Right lobe of liver (tissue), 6 donors: ENCODE measurements at regions not wholly inside any gene's neighbourhood (a gene's known extent, or its start where the extent isn't known, plus 50 kb on each side); places are given as distances from the start of the nearest gene placed in this dataset.

Experiments
- ATAC-seq, 4 donors: fragments of 200-7000 bp; cut with Tn5 transposase; one replicate each; pipeline ENCODE4 v1.9.1; 2020; ENCODE audit warnings: mild to moderate bottlenecking in 4 of 4, moderate library complexity in 4 of 4
- DNase-seq, 3 donors: peaks; one replicate each; pipeline ENCODE4 v3.0.0-alpha.2; 2020
- H3K27ac ChIP-seq, 3 donors: fragments of 200-600 bp; one replicate each; pipeline ENCODE4 v1.8.0; 2022
- H3K27me3 ChIP-seq, 2 donors: fragments of 200-600 bp; one replicate each; pipeline ENCODE4 v1.8.0; 2022
- H3K36me3 ChIP-seq, 4 donors: fragments of 200-600 bp; sonication (generic) in 1 of 4; one replicate each; pipeline versions ENCODE4 v1.5.1 to v1.8.0; 2017 to 2022; ENCODE audit warnings: control low read depth in 1 of 4
- H3K4me1 ChIP-seq, 4 donors: fragments of 200-600 bp; sonication (generic) in 1 of 4; one replicate each; pipeline versions ENCODE4 v1.5.1 to v1.8.0; 2017 to 2022; ENCODE audit warnings: control low read depth in 1 of 4
- H3K4me3 ChIP-seq, 3 donors: fragments of 200-600 bp; one replicate each; pipeline ENCODE4 v1.8.0; 2022
- H3K9me3 ChIP-seq, 4 donors: fragments of 200-600 bp; sonication (generic) in 1 of 4; one replicate each; pipeline versions ENCODE4 v1.5.1 to v1.8.0; 2017 to 2022; ENCODE audit warnings: control low read depth in 1 of 4
- POLR2A ChIP-seq: fragments of 450-650 bp; IDR thresholded peaks from one replicate; pipeline ENCODE4 v1.6.1; 2017; ENCODE audit warnings: antibody characterized with exemption, mild to moderate bottlenecking
- WGBS: methylation state at CpG from one replicate; pipeline ENCODE4 v1.1.6; 2018; ENCODE audit warnings: low coverage, low lambda C conversion rate; ENCODE audit not compliant: insufficient coverage; ENCODE audit errors: missing lambda C conversion rate; 5-methylcytosine and 5-hydroxymethylcytosine counted together
- intact Hi-C, 2 donors: fragments of 100-400 bp; cut with DNase I; formaldehyde crosslinking; loops; one replicate each; pipeline versions ENCODE4 v1.11.2 to v1.14.1; 2022
- TF ChIP-seq, protein P1 (sequence below), 4 donors: fragments of 200-600 bp in 3 of 4; fragments of 450-650 bp in 1 of 4; IDR thresholded peaks; one replicate each; pipeline versions ENCODE4 v1.5.1 to v1.8.0; 2016 to 2022; ENCODE audit warnings: antibody characterized with exemption in 4 of 4, mild to moderate bottlenecking in 2 of 4
- donor health status: DM: no; HTN: yes; CAD: no.
- donor health status: DM: no; HTN: no; CAD: no.
- donor health status: DM: no; HTN: no; CAD: no.
- donor health status: DM: no; HTN: yes; CAD: no.
- donor health status: DM: no; HTN: yes; CAD: no.

DNA sequence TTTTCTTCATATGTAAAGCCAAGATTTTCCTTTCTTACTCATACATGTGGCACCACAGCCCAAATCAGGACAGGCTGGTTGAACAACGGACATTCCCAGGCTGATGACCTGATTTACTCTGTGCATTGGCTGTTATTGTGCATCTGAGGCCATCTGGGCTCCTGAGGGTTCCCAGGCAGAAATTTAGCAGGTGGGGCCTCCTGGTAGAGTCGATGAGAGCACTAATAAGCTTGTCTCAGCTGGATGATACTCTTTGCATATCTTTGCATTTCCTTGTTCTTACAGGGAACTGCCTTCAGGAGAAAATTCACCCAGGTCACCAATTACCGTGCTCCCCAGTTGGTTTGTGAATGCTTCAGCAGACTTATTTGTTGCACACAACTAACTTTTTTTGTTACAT lies 605.1 kb downstream of the ELAVL2 start:
- ATAC-seq (no peak), DNase-seq (no peak)
- no peak overlapping the region for H3K27ac ChIP-seq
- no peaks in the 10 kb centered on the region for H3K9me3 ChIP-seq
- H3K27me3 ChIP-seq, result no peaks in the 10 kb centered on the region
- H3K36me3 ChIP-seq, result no peaks in the 10 kb centered on the region
- TF ChIP-seq, protein P1, sequence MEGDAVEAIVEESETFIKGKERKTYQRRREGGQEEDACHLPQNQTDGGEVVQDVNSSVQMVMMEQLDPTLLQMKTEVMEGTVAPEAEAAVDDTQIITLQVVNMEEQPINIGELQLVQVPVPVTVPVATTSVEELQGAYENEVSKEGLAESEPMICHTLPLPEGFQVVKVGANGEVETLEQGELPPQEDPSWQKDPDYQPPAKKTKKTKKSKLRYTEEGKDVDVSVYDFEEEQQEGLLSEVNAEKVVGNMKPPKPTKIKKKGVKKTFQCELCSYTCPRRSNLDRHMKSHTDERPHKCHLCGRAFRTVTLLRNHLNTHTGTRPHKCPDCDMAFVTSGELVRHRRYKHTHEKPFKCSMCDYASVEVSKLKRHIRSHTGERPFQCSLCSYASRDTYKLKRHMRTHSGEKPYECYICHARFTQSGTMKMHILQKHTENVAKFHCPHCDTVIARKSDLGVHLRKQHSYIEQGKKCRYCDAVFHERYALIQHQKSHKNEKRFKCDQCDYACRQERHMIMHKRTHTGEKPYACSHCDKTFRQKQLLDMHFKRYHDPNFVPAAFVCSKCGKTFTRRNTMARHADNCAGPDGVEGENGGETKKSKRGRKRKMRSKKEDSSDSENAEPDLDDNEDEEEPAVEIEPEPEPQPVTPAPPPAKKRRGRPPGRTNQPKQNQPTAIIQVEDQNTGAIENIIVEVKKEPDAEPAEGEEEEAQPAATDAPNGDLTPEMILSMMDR (IDR thresholded peaks at IDR 0.05), result no peak
- TF ChIP-seq POLR2A, result no peak
- no peak overlapping the region for H3K4me3 ChIP-seq
- intact Hi-C loops, result no loop called here
- H3K4me1 ChIP-seq, result no peaks in the 10 kb centered on the region
- 83% methylated on average over 2 of the region's 3 CpGs for whole genome bisulfite sequencing

DNA sequence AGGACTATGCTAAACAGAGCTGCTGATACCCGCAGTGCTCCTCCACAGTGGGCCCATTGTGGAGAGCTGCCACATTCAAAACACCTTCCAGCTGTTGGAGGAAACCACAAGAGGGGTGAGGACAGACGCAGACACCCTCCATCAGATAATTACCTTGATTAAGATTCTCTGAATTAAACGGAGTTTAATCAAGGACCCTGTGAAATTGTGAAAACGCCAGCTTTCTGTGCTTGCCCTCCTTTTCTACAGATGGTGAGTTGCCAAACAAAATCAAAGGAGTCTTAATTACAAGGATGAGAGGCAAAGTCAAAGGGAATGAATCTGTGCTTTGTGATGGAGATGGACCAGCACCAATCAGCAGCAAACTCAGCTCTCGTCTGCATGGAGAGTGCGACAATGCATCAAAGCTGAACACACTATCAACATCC lies 596.1 kb downstream of the ELAVL2 start:
- DNase-seq (no peak), ATAC-seq (no peak)
- Histone ChIP-seq H3K27ac (no peak overlapping the region), H3K4me1 (no peaks in the 10 kb centered on the region), H3K27me3 (no peaks in the 10 kb centered on the region), H3K36me3 (no peaks in the 10 kb centered on the region), H3K9me3 (no peaks in the 10 kb centered on the region), H3K4me3 (no peak overlapping the region)
- WGBS, result 46% methylated on average over 6 of the region's 6 CpGs
- TF ChIP-seq, protein P1 (IDR thresholded peaks at IDR 0.05), result no peak
- no peak for TF ChIP-seq POLR2A
- intact Hi-C loops, result no loop called here

DNA sequence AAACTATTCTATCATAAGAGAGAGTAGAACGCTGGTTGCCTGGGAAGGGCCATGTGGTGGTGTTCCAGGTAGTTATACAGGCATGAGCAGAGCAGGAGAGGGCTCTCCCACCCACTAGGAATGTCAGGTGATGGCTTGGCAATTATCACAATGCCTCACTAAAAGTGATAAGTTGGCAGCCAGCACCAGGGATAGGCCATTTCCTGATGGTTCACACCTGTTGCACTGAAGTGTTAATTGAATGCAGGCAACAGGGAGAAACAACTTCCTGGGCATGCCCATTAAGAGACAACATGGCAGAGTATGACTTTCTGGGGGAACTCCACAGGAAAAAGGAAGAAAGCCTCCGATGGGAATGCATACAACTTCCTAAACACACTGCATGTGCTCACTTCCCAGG lies 593.2 kb downstream of the ELAVL2 start:
- Histone ChIP-seq H3K4me1 (no peaks in the 10 kb centered on the region), H3K27me3 (no peaks in the 10 kb centered on the region), H3K4me3 (no peak overlapping the region), H3K36me3 (no peaks in the 10 kb centered on the region), H3K27ac (no peak overlapping the region), H3K9me3 (no peaks in the 10 kb centered on the region)
- intact Hi-C loops, result no loop called here
- TF ChIP-seq POLR2A, result no peak
- TF ChIP-seq, protein P1 (IDR thresholded peaks at IDR 0.05), result no peak
- DNase-seq (no peak), ATAC-seq (no peak)
- WGBS, result 46% methylated on average over 2 of the region's 2 CpGs

DNA sequence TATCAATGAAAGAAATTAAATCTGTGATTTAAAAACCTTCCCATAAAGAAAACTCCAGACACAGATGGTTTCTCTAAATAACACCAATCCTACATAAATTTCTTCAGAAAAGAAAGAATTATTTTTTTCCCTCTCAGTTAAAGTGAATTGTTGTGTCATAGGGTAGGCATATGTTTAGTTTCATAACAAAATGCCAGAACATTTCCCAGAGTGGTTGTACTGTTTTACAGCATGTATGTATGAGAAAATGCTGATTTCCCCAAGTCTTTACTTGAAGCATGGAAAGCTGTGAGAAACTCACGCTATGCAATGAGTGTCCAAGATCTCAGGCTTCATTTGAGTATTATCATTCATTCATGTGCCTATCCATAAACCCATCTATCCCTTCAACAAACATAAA lies 582.5 kb downstream of the ELAVL2 start:
- Histone ChIP-seq H3K27me3 (no peaks in the 10 kb centered on the region), H3K27ac (no peak overlapping the region), H3K4me1 (peaks cover 0 to 4% (median 0%) of the 10 kb centered on the region in 4 donors), H3K4me3 (no peak overlapping the region), H3K36me3 (no peaks in the 10 kb centered on the region), H3K9me3 (peaks cover 0 to 4% (median 0%) of the 10 kb centered on the region in 4 donors)
- intact Hi-C loops, result no loop called here
- 50% methylated on average over 1 of the region's 1 CpG for WGBS
- ATAC-seq (no peak), DNase-seq (no peak)
- TF ChIP-seq POLR2A, result no peak
- TF ChIP-seq, protein P1 (IDR thresholded peaks at IDR 0.05), result no peak

DNA sequence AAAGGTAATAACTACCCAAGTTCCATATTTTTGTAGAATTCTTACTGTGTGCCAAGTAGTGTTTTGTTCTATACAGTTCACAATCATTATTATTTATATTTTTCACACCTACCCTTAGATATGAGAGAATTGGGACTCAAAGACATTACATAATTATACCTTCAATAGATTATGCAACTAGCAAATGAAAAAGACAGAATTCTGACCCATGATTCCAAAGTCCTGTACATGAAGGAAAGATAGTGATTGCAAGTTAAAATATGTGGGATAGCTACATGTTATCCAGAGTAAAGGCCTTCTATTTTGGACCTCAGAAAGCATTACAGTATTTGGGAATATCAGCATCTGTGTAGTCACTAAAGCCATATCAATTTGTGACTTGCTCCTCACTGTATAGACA lies 581.0 kb downstream of the ELAVL2 start:
- Histone ChIP-seq H3K27ac (no peak overlapping the region), H3K4me1 (peaks cover 0 to 4% (median 0%) of the 10 kb centered on the region in 4 donors), H3K4me3 (no peak overlapping the region), H3K9me3 (no peaks in the 10 kb centered on the region), H3K27me3 (no peaks in the 10 kb centered on the region), H3K36me3 (no peaks in the 10 kb centered on the region)
- ATAC-seq, result peak in 1 of 4 donors; percentile 28
- TF ChIP-seq, protein P1 (IDR thresholded peaks at IDR 0.05), result no peak
- TF ChIP-seq POLR2A, result no peak
- no peak for DNase-seq
- intact Hi-C loops, result no loop called here
